ACC112 (cell line): ENCODE measurements at regions not wholly inside any gene's neighbourhood (a gene's known extent, or its start where the extent isn't known, plus 50 kb on each side); places are given as distances from the start of the nearest gene placed in this dataset.

ENCODE experiments used
- H2AFZ ChIP-seq: fragments of 200-600 bp; sonication (generic); one replicate; pipeline ENCODE4 v1.6.0; 2017; ENCODE audit warnings: antibody characterized with exemption, low read length; ENCODE audit not compliant: unreplicated experiment
- H3K27ac ChIP-seq: fragments of 200-600 bp; sonication (generic); 2 replicates; pipeline ENCODE4 v1.5.1; 2014; ENCODE audit warnings: low read depth, mild to moderate bottlenecking, antibody characterized with exemption, low read length, moderate library complexity
- H3K27me3 ChIP-seq: fragments of 200-600 bp; sonication (generic); 2 replicates; pipeline ENCODE4 v1.6.1; 2014; ENCODE audit warnings: mild to moderate bottlenecking, antibody characterized with exemption, low read length, moderate library complexity, mixed read lengths; ENCODE audit not compliant: insufficient read depth
- H3K36me3 ChIP-seq: fragments of 200-600 bp; sonication (generic); 2 replicates; pipeline ENCODE4 v1.6.1; 2016; ENCODE audit warnings: mild to moderate bottlenecking, antibody characterized with exemption, low read length, moderate library complexity, mixed read lengths; ENCODE audit not compliant: insufficient read depth
- H3K4me1 ChIP-seq: fragments of 200-600 bp; sonication (generic); one replicate; pipeline ENCODE4 v1.6.1; 2016; ENCODE audit warnings: low read length, mixed read lengths; ENCODE audit not compliant: insufficient read depth, unreplicated experiment, control insufficient read depth
- H3K4me3 ChIP-seq: fragments of 200-600 bp; sonication (generic); 2 replicates; pipeline ENCODE4 v1.5.1; 2014; ENCODE audit warnings: mild to moderate bottlenecking, low read depth, low read length
- H3K79me2 ChIP-seq: fragments of 200-600 bp; sonication (generic); one replicate; pipeline ENCODE4 v1.6.0; 2016; ENCODE audit warnings: low read length; ENCODE audit not compliant: control insufficient read depth, unreplicated experiment, insufficient read depth

DNA sequence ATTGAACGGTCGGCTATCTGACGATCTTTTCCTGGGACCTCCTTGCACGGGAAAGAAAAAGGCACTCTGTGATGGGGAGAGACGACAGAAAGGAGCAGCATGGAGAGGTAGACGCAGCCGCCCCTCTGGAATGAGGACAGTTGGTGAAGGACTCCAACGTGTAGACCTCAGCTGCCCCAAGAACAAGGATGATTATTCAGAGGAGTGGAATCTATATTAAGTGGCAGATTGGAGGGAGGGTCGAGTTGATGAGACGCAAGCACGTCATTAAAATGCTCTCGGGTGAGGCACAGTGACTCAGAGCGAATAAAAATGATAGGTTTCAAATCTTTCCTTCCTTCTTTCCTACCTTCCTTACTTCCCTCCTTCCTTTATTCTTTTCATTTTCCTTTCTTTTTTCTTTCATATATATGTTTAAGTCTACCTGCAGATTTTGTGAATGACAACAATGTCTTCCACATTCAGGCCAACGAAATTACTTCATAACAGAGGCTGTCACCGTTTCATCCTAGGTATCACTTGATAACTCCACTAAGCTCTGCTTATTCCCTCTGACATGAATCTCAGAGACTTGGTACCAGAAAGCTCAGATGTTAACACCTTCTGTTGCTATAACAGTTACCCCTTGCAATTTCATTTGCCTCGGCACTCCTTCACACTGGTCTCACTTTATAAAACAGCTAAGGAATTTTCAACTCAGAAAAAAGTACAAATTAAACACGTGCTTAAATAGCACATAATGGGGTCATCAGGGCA is 110.0 kb upstream of the PPARGC1A start:
- Histone ChIP-seq H2AFZ (no peak overlapping the region), H3K27me3 (0 out of 2 replicates have a peak, but pooled peaks cover 7% of the 10 kb centered on the region), H3K4me3 (no peak overlapping the region), H3K27ac (no peak overlapping the region), H3K36me3 (no peaks in the 10 kb centered on the region), H3K79me2 (no peaks in the 10 kb centered on the region), H3K4me1 (peaks cover 8% of the 10 kb centered on the region)

DNA sequence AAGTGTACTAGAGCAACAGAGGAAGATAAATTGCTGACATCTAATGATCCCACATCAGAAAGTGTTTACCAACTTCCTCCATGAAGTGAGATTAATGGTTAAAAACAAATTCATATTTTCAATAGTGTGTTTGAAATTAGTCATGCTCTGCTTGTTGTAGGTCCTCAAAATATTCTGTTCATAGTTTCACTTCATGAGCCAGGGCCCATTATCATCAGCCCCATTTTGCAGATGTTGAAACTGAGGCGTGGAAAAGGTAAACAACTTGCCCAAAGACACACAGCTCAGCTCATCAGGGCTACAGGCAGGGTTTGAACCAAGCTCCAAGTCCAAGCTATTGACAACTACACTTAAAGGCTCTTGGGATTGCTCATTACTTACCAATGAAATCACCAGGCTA is 103.5 kb upstream of the PPARGC1A start:
- no peaks in the 10 kb centered on the region for H3K79me2 ChIP-seq
- H2AFZ ChIP-seq, result no peak overlapping the region
- H3K27ac ChIP-seq, result no peak overlapping the region
- H3K4me1 ChIP-seq, result no peaks in the 10 kb centered on the region
- no peak overlapping the region for H3K4me3 ChIP-seq
- 0 out of 2 replicates have a peak, but pooled peaks cover 9% of the 10 kb centered on the region for H3K27me3 ChIP-seq
- H3K36me3 ChIP-seq, result no peaks in the 10 kb centered on the region

DNA sequence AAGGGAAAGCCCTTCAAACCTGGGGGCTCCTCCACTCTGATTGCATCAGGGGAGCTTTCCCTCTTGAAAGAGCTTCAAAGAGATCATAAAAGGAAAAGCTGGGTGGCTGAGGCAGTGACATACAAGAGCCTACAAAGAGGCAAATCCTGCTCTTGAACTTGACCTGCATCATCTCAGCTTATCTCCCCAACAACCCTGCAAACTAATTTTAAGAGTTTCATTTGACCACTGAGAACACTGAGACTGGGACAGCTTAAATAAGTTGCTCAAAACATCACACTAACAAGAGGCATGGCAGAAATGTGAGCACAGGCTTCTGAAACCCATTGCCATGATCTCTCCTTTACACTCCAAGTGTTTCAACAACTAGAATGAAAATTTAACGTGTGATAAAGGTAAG is 101.6 kb upstream of the PPARGC1A start:
- no peaks in the 10 kb centered on the region for H3K36me3 ChIP-seq
- H3K79me2 ChIP-seq, result no peaks in the 10 kb centered on the region
- no peak overlapping the region for H3K27ac ChIP-seq
- no peak overlapping the region for H3K4me3 ChIP-seq
- no peaks in the 10 kb centered on the region for H3K4me1 ChIP-seq
- H3K27me3 ChIP-seq, result 0 out of 2 replicates have a peak, but pooled peaks cover 9% of the 10 kb centered on the region
- no peak overlapping the region for H2AFZ ChIP-seq

DNA sequence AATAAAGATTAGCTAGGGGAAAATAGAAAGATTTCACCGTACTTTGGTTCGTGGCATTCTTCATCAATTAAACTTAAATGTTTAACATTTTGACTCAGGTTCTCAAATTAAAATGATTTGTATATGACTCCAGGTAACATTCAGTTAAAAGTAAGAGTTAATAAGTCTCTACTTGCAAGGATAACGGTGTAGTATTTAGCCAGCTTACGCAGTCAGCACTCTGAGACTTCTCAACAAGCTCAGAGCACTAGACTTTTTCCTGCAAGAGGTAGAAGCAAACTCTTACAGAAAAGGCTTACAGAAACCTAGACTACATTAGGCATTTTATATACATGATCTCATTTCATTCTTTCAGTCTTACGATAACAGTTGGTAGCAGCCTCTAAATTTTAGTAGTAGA is 96.4 kb upstream of the PPARGC1A start:
- no peaks in the 10 kb centered on the region for H3K79me2 ChIP-seq
- no peaks in the 10 kb centered on the region for H3K36me3 ChIP-seq
- no peak overlapping the region for H3K4me3 ChIP-seq
- H2AFZ ChIP-seq, result no peak overlapping the region
- no peaks in the 10 kb centered on the region for H3K27me3 ChIP-seq
- no peaks in the 10 kb centered on the region for H3K4me1 ChIP-seq
- H3K27ac ChIP-seq, result no peak overlapping the region

DNA sequence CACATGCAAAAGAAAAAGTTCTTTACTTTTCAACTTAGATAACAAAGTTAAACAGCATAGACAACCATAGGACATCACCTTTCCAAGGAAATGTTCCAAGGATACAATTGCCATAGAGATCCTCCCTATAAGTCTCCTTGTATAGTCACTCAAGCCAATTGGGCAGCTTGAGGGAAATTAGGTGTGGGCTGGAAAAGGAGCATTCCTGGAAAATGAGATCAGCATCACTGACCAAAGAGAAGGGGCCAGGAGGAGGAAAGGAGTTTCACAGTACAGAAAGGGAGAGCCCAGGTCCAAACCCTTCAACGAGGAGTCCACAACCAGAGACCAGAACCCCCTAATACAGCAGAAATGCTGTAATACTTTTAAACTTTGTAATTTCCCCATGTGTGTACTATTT is 91.5 kb upstream of the PPARGC1A start:
- Histone ChIP-seq H3K27me3 (0 out of 2 replicates have a peak, but pooled peaks cover 4% of the 10 kb centered on the region), H3K4me3 (no peak overlapping the region), H3K4me1 (no peaks in the 10 kb centered on the region), H3K36me3 (no peaks in the 10 kb centered on the region), H3K27ac (no peak overlapping the region), H2AFZ (no peak overlapping the region), H3K79me2 (no peaks in the 10 kb centered on the region)

DNA sequence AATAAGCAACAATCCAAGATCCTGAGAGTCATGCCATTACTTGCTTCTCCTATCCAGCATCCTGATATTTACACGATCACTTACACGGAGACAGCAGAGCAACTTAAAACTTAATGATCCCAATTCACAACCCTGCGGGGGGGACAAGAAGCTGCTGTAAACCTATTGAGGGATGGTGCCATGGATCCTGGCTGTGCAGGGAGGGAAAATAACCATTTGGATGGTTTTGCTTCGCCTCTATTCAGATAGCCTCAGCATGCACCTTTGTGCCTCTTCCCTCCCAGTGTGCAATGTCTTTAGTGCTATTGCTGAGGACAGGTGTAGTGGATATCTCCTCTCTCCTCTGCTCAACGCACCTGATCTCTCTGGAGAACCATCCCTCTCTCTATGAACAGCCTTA is 89.7 kb upstream of the PPARGC1A start:
- Histone ChIP-seq H3K79me2 (no peaks in the 10 kb centered on the region), H3K27me3 (0 out of 2 replicates have a peak, but pooled peaks cover 4% of the 10 kb centered on the region), H3K4me3 (no peak overlapping the region), H3K4me1 (no peaks in the 10 kb centered on the region), H3K27ac (no peak overlapping the region), H2AFZ (no peak overlapping the region), H3K36me3 (no peaks in the 10 kb centered on the region)

DNA sequence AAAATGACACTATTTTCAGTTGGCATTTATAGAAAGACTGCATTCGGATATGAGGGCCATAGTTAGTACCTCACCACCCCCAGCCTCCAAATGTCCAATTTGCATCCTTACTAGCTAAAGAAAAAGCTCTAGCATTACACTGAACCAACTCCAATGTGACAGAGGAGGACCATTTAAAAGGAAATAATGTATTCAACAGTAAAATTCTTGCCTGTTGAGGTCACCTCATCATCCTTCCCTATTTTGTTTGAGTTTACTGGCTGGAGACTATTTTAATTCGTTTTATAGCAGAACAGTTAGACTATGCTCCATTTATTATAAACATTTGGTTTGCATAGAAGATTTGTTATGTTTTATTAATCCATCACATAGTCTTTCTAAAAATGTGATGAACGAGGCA is 88.2 kb upstream of the PPARGC1A start:
- Histone ChIP-seq H3K27me3 (0 out of 2 replicates have a peak, but pooled peaks cover 4% of the 10 kb centered on the region), H3K4me1 (no peaks in the 10 kb centered on the region), H3K4me3 (no peak overlapping the region), H2AFZ (no peak overlapping the region), H3K79me2 (no peaks in the 10 kb centered on the region), H3K27ac (no peak overlapping the region), H3K36me3 (no peaks in the 10 kb centered on the region)

DNA sequence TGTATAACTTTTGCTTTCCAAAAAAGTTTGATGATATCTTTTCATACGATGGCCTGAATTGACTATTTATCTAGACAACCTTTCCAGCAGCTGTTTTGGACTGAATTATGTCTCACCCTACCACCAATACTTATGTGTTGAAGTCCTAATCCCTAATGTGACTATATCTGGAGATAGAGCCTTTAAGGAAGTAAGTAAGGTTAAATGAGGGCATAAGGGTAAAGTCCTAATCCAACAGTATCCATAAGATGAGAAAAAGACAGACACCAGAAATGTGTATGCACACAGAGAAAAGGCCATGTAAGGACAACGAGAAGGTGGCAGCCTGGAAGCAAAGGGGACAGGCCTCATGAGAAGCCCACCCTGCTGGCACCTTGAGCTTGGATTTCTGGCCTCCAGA is 86.6 kb upstream of the PPARGC1A start:
- Histone ChIP-seq H2AFZ (no peak overlapping the region), H3K4me1 (no peaks in the 10 kb centered on the region), H3K27me3 (0 out of 2 replicates have a peak, but pooled peaks cover 4% of the 10 kb centered on the region), H3K36me3 (no peaks in the 10 kb centered on the region), H3K27ac (no peak overlapping the region), H3K4me3 (no peak overlapping the region), H3K79me2 (no peaks in the 10 kb centered on the region)

DNA sequence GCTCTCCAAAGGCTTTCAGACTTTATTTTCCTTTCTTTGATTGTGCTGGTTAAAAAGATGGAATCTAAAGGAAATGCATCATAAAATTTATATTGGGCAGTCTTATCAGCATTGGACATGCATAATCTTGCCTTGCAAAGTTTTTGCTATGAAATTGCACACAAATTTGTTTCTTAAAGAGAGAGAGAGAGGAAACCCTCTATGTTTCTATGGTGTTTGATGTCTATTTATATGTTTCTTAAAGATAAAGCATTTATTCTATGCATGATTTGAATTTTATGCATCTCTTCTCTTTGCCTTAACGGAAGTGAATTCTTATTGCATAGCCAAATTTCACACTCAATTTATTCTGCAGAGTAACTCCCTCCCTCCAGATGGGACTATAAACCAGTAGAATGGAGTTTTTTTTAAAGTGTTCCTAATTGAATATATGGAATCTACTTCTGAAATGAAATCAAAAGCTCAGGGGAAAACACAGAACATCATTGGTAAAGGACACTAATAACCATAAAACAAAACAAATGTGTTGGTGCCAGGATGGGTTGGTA is 83.5 kb upstream of the PPARGC1A start:
- no peaks in the 10 kb centered on the region for H3K36me3 ChIP-seq
- no peak overlapping the region for H3K27ac ChIP-seq
- H3K4me3 ChIP-seq, result no peak overlapping the region
- H2AFZ ChIP-seq, result no peak overlapping the region
- no peaks in the 10 kb centered on the region for H3K4me1 ChIP-seq
- H3K27me3 ChIP-seq, result no peaks in the 10 kb centered on the region
- no peaks in the 10 kb centered on the region for H3K79me2 ChIP-seq

DNA sequence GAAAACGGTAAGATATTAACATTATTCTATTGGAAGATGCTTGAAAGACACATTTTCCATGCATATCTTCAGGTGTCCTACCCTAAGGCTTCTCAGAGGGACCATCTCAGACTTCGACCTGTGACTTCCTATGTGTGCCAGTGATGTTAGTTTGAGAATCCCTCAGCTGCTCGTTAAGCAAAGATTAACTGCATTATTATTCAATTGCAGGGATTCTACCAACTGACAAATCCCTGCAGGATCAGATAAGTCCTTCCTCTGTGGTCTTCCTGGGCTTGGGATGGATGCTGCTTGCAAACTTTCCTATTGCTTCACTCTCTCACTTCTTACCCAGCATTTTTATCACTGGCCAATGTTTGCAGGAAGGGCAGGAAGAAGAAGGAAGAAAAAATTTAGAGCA is 83.0 kb upstream of the PPARGC1A start:
- Histone ChIP-seq H3K27ac (no peak overlapping the region), H3K27me3 (no peaks in the 10 kb centered on the region), H3K4me3 (no peak overlapping the region), H2AFZ (no peak overlapping the region), H3K36me3 (no peaks in the 10 kb centered on the region), H3K4me1 (no peaks in the 10 kb centered on the region), H3K79me2 (no peaks in the 10 kb centered on the region)

DNA sequence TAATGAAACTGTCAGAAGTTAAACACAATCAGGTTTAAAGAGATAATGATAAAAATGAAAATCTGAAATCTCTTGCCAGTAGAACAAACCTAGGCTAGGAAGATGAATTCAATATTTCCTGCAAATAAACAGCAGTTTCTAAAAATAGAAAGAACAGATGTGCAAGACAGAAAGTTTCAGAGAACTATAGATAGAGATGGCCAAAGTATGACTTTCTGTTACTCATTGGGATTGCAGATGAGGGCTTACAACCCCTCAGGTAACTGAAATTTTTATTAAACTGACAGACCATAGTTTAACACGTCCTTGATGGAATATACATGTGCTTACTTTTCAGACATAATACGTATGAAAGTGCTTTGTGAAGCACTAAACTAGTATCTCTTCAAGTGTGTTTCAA is 82.3 kb upstream of the PPARGC1A start:
- H3K4me1 ChIP-seq, result no peaks in the 10 kb centered on the region
- no peak overlapping the region for H3K27ac ChIP-seq
- H2AFZ ChIP-seq, result no peak overlapping the region
- H3K27me3 ChIP-seq, result no peaks in the 10 kb centered on the region
- H3K4me3 ChIP-seq, result no peak overlapping the region
- H3K36me3 ChIP-seq, result no peaks in the 10 kb centered on the region
- H3K79me2 ChIP-seq, result no peaks in the 10 kb centered on the region
